ENCODE measurements at regions not wholly inside any gene's neighbourhood (a gene's known extent, or its start where the extent isn't known, plus 50 kb on each side); places are given as distances from the start of the nearest gene placed in this dataset.

DNA sequence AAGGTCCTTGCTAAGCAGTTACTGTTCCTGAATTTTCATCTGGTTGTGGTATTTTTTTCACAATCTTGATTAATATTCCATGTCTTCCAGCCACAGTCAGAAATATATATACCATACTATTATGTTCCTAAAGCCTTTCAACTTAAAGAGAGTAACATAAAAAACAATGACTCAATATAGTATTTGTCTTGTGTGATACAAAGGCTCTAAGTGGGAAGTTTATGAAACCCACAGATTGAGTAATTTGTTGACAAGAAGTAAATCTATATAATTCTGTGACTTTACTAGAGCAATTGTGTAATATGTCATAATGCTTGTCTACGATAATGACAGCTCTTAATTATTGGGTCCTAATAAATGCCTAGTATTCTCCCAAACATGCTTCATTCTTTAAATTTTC is 509.4 kb downstream of the ISL1 start:
- TF ChIP-seq, protein P1, sequence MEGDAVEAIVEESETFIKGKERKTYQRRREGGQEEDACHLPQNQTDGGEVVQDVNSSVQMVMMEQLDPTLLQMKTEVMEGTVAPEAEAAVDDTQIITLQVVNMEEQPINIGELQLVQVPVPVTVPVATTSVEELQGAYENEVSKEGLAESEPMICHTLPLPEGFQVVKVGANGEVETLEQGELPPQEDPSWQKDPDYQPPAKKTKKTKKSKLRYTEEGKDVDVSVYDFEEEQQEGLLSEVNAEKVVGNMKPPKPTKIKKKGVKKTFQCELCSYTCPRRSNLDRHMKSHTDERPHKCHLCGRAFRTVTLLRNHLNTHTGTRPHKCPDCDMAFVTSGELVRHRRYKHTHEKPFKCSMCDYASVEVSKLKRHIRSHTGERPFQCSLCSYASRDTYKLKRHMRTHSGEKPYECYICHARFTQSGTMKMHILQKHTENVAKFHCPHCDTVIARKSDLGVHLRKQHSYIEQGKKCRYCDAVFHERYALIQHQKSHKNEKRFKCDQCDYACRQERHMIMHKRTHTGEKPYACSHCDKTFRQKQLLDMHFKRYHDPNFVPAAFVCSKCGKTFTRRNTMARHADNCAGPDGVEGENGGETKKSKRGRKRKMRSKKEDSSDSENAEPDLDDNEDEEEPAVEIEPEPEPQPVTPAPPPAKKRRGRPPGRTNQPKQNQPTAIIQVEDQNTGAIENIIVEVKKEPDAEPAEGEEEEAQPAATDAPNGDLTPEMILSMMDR (IDR thresholded peaks at IDR 0.05) = no peak
- TF ChIP-seq ZNF671 (CRISPR knock-in tag; IDR thresholded peaks at IDR 0.05) = no peak
- no peak for TF ChIP-seq CREM (CRISPR knock-in tag; IDR thresholded peaks at IDR 0.05)
- no peak for TF ChIP-seq FOXK1 (CRISPR knock-in tag; IDR thresholded peaks at IDR 0.05)
- TF ChIP-seq NFYB (CRISPR knock-in tag; conservative IDR thresholded peaks at IDR 0.05; ENCODE audit: low read depth) = no peak
- TF ChIP-seq, protein P2, sequence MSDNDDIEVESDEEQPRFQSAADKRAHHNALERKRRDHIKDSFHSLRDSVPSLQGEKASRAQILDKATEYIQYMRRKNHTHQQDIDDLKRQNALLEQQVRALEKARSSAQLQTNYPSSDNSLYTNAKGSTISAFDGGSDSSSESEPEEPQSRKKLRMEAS (CRISPR knock-in tag; IDR thresholded peaks at IDR 0.05) = no peak

Data from WTC11 (cell line).